ENCODE measurements at regions not wholly inside any gene's neighbourhood (a gene's known extent, or its start where the extent isn't known, plus 50 kb on each side); places are given as distances from the start of the nearest gene placed in this dataset.

DNA sequence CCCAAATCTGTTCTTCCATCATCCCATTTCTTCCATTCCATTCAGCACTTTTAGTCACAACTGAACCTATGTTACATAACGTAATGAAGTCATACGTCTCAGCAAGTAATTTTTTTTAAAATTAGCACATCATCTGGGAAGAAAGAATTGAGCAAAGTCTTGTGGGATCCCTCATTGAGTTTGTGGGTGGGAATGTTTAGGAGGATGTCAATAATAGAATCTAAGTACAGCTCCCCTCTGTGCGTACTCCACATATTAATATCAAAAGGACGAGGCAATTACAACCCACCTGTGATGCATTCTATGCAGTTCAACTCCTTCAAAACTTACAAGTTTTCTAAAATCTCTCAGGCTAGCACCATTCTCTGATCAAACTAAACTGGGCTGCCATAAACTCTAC is 526.3 kb downstream of the AGTPBP1 start:
- DNase-seq (ENCODE audit: extremely low read depth, low read depth, low spot score): no peak

- no peak for DNase-seq (ENCODE audit: extremely low read depth, low read depth, low spot score)
Observed at GRCh38 chr9:85213650-85214607, 527.8 kb downstream of the AGTPBP1 start.

GRCh38 chr9:85212887-85213286 is 528.9 kb downstream of the AGTPBP1 start:
- no peak for DNase-seq (ENCODE audit: extremely low read depth, low read depth, low spot score)

GRCh38 chr9:85212209-85212608 is 529.5 kb downstream of the AGTPBP1 start:
- DNase-seq (ENCODE audit: extremely low read depth, low read depth, low spot score): no peak

DNA sequence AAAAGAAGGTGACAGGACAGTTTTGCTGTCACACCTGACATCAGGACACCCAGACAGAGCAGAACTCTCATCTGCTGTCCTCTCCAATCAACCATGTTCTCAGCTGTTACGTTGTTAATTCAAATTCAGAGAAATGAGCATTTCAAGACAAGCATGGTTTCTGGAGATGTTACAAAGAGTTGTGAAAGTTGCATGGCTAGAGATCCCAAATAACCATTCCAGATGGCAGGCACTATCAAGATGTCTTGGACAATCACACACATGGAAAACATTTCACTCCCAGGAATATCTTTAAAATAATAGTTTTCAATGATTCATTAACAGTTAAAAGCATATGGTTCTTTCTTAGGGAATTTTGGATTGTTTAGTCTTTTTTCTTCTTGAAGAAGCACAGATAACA is 533.1 kb downstream of the AGTPBP1 start:
- no peak for DNase-seq (ENCODE audit: extremely low read depth, low read depth, low spot score)

- DNase-seq (ENCODE audit: extremely low read depth, low read depth, low spot score): no peak
Observed at GRCh38 chr9:85204176-85204575, 534.6 kb downstream of the NTRK2 start.

DNA sequence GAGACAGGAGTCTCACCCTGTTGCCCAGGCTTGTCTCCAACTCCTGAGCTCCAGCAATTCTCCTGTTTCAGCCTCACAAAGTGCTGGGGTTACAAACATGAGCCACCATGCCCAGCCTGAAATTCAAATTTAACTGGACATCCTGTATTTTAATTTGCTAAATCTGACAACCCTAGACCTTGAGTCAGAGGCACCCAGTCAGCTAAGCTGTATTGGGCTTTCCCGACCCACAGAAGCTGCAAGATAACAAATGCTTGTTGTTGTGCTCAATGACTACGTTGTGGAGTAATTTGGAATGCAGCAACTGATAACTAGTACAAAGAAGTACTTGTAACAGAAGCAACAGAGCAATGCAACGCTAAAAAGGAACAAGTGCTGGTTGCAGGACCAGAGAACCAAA is 533.1 kb downstream of the NTRK2 start:
- no peak for DNase-seq (ENCODE audit: extremely low read depth, low read depth, low spot score)

DNA sequence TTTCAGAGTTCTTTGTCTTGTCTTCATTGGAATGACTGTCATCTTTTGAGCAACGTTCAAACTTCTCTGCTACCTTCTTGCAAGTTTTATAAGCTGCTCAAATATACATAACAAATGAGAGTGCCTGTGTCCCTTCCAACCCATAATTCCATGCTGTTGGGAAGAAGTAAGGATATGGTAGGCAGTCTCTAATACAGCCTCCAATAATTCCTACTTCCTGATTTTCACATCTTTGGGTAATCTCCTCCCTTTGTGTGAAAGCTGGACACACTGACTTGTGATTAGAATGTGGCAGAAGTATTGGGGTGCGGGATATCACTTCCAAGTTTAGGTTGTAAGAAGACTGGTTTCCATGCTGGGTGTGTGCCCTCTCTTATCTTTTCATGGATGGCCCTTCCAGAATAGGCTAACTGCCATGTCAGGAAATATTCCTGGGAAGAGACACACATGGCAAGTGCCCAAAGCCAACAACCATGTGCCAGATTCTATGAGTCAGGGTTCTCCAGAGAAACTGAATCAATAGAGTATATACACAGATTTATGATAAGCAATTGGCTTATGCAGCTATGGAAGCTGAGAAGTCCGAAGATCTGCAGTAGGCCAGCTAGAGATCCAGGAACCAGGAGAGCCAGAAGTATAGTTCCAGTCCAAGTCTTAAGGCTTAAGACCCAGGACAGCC is 531.3 kb downstream of the NTRK2 start:
- DNase-seq (ENCODE audit: extremely low read depth, low read depth, low spot score): no peak

DNA sequence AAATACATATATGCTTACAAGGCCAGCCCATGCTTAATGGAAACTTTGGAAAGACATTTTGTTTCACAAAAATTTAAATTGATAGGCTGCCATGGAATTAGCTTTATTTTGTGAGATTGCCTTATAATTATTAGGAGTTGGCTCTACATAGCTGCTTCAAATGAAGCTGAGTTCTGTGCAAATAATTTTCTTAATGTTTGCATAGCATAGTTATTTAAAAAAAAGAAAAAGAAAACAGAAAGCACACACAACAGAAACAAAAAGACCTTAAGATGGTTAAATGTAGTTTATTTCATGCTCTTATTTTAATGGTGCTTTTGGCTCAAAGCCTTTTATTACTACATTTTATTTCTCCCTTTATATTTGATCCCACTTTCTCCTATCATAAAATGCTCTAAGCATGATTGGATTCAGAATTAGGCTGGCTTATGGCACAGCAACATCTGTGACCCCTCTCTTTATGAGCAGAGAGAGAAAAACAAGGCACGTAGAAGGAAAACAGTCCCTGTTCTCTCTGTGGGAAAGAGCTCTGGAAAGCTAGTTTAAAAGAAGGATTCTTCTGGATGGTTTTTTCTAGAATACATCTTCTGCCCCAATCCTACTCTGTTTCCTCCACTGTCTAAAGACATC is 530.5 kb downstream of the NTRK2 start:
- no peak for DNase-seq (ENCODE audit: extremely low read depth, low read depth, low spot score)

- no peak for DNase-seq (ENCODE audit: extremely low read depth, low read depth, low spot score)
Observed at GRCh38 chr9:85192750-85193149, 523.2 kb downstream of the NTRK2 start.

DNA sequence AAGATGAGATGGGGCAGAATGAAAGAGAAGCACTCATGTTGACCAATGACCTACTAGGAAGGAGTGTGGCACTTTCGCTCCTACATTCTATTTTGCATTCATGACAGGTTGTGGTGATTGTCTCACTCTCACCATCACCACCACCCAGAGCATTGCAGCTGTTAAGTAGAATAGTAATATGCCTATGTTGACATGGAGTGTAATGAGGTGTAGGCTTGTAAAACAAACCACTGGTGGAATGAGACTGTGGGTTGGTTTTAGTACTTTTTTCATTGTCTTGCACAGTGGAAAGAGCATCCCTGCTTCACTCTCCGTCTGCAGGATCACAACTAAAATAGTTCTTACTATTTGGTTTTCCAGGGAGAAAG is 516.7 kb downstream of the NTRK2 start:
- DNase-seq (ENCODE audit: extremely low read depth, low read depth, low spot score): no peak

GRCh38 chr9:85185486-85186217 is 516.1 kb downstream of the NTRK2 start:
- no peak for DNase-seq (ENCODE audit: extremely low read depth, low read depth, low spot score)

GRCh38 chr9:85182383-85182782 is 512.9 kb downstream of the NTRK2 start:
- DNase-seq (ENCODE audit: extremely low read depth, low read depth, low spot score): no peak

DNA sequence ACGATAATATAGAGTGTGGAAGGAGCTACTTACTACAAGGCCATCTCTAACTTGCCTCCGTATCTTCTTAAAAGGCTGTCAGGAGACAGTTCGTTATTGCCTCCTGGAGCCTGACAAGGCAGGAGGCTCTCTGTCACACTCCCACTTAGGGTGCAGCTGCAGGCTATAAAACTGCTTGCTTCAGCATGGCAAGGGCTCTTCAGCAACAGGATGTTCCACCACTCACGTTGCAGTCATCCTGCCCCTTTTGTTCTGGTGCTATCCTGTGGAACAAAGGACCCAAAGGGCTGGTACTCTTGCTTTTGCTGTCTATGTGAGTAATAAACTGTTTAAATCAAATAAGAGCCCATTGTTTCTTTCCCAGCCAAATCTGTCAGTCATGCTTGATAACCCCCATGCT is 508.9 kb downstream of the NTRK2 start:
- DNase-seq (ENCODE audit: extremely low read depth, low read depth, low spot score): no peak

DNA sequence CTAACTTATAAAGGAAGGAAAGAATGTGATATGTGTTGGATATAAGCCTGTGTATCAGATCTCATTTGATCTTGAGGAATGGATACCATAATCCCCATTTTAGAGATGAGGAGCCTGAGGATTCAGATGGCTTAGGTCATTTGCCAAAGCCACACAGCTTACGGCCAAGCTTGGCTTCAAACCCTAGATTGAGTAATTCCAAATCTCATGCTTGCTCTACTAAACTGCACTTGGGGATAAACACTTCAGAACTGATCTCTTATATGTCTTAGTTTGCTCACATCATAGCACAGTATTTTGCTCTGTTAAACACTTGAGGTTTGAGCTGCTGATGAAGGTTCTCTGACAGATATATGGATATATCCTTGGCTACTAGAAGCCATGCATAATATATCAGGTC is 504.4 kb downstream of the NTRK2 start:
- no peak for DNase-seq (ENCODE audit: extremely low read depth, low read depth, low spot score)

DNA sequence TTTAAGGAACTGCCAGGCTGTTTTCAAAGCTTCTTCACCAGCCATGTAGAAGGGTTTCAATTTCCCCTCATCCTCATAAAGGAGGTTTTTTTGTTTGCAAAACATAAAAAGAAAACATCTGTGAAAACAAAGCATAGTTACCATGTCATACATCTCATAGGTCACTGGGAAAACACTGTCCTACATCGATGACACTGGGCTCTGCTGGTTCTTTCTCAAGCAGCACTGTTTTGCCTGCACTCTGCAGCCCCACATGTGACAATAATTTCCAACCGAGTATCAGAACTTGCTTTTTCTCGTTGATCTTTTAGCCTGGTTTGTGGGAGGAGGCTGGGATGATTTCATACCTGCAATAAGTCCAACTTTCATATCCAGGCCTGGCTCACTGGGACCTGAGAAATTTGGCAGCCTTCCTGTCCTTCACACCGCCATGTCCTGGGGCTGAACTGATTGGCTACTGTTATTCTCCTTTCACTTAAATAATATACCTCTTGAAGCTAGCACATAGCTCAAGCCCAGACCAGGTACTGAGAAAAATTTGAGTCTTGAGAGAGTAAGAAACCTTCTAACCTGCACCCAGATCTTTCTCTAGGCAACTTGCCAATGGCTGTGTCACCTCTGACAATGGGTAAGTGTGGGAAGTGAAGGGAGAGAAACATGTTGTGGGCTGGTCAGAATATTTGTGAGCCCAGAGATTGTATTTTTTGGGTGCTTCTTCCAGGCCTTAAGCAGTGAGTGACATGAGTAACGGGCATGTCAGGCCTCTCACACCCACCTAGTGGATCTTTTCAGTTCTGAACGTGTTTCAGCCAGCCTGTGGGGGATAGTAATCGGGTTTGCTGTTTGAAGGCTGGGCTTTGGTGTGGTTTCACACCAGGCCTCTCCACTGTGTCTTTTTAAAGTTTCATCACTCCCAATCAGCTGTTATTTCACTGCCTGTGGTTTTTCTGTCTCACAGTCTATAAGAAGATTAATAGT is 502.8 kb downstream of the NTRK2 start:
- DNase-seq (ENCODE audit: extremely low read depth, low read depth, low spot score): no peak

GRCh38 chr9:85171163-85171562 is 501.6 kb downstream of the NTRK2 start:
- no peak for DNase-seq (ENCODE audit: extremely low read depth, low read depth, low spot score)

DNA sequence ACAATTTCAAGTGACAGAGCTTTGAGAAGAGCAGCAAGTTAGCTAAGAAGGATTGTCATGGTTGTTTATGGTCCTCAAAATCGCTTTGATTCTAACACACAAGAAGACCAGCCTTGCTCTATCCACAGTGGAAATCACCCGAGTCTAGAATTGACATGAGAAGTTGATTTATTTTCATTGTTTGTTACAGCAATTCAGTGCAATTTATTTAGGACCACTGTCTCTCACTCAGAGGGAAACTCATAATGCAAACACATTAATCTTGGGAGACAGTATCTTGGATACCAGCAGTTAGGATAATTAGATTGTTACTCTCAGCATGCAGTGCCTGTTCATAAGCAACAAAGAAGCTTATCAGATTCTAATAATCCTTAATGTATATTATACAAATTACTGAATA is 498.9 kb downstream of the NTRK2 start:
- DNase-seq (ENCODE audit: extremely low read depth, low read depth, low spot score): no peak

DNA sequence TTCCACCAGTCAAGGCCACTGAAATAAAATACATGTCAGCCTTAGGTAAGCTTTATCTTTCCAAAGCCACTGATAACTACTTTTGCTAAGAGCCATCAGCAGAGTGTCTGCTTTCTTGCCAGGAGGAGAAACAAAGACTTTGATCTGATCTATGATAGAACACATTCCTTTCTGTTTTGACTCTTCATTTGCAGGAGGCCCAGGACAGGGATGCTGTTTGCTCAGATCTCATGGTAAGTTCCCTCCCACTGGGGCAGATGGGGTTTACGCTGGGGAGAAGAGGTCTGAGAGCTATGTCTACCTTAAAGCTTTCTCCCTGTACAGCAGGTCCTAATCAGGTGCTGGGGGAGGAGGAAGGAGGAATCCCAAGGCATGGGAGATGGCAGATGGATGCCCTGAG is 497.6 kb downstream of the NTRK2 start:
- no peak for DNase-seq (ENCODE audit: extremely low read depth, low read depth, low spot score)

- no peak for DNase-seq (ENCODE audit: extremely low read depth, low read depth, low spot score)
Observed at GRCh38 chr9:85163825-85164224, 494.3 kb downstream of the NTRK2 start.
